GM23338 (cell line): ENCODE measurements at regions not wholly inside any gene's neighbourhood (a gene's known extent, or its start where the extent isn't known, plus 50 kb on each side); places are given as distances from the start of the nearest gene placed in this dataset.

Source experiments
- ATAC-seq: fragments of 200-7000 bp; cut with Tn5 transposase; 3 replicates; pipeline ENCODE4 v1.9.1; 2020
- DNase-seq: peaks from one replicate; pipeline ENCODE4 v3.0.0-alpha.2; 2015; ENCODE audit warnings: low spot score
- H2AFZ ChIP-seq: fragments of 200-600 bp; sonication (generic); 2 replicates; pipeline ENCODE4 v1.8.0; 2016; ENCODE audit warnings: antibody characterized with exemption, mild to moderate bottlenecking, moderate library complexity
- H3F3A ChIP-seq: fragments of 200-600 bp; sonication (generic); replicated peaks from 2 replicates; pipeline ENCODE4 v1.8.0; 2017; ENCODE audit warnings: antibody characterized with exemption, mixed run types, low read depth
- H3K27ac ChIP-seq: fragments of 200-600 bp; sonication (generic); 2 replicates; pipeline ENCODE4 v1.6.1; 2016; ENCODE audit warnings: low read depth
- H3K27me3 ChIP-seq: fragments of 200-600 bp; sonication (generic); 2 replicates; pipeline ENCODE4 v1.8.0; 2016; ENCODE audit warnings: mild to moderate bottlenecking, mixed run types, moderate library complexity; ENCODE audit not compliant: insufficient read depth
- H3K36me3 ChIP-seq: fragments of 200-600 bp; sonication (generic); 2 replicates; pipeline ENCODE4 v1.8.0; 2016; ENCODE audit warnings: mild to moderate bottlenecking; ENCODE audit not compliant: insufficient read depth
- H3K4me1 ChIP-seq: fragments of 200-600 bp; sonication (generic); 2 replicates; pipeline ENCODE4 v1.8.0; 2016; ENCODE audit warnings: mild to moderate bottlenecking, moderate library complexity; ENCODE audit not compliant: insufficient read depth
- H3K4me2 ChIP-seq: fragments of 200-600 bp; sonication (generic); 2 replicates; pipeline ENCODE4 v1.7.1; 2017; ENCODE audit warnings: mixed run types
- H3K4me3 ChIP-seq: fragments of 200-600 bp; sonication (generic); 2 replicates; pipeline ENCODE4 v1.6.1; 2016; ENCODE audit warnings: mixed run types
- H3K79me2 ChIP-seq: fragments of 200-600 bp; sonication (generic); replicated peaks from 2 replicates; pipeline ENCODE4 v1.8.0; 2017; ENCODE audit warnings: mild to moderate bottlenecking; ENCODE audit not compliant: insufficient read depth
- H3K9me2 ChIP-seq: fragments of 200-600 bp; sonication (generic); 2 replicates; pipeline ENCODE4 v1.8.0; 2017; ENCODE audit not compliant: insufficient read depth
- H4K20me1 ChIP-seq: fragments of 200-600 bp; sonication (generic); replicated peaks from 2 replicates; pipeline ENCODE4 v1.8.0; 2017; ENCODE audit warnings: mild to moderate bottlenecking; ENCODE audit not compliant: insufficient read depth
- H3K27ac Mint-ChIP-seq: 2 replicates; pipeline ENCODE4 v1.8.0; 2020; ENCODE audit warnings: inconsistent platforms, mild to moderate bottlenecking, moderate library complexity, mixed read lengths
- H3K27me3 Mint-ChIP-seq: 3 replicates; pipeline ENCODE4 v1.8.0; 2022; ENCODE audit warnings: low read depth, mild to moderate bottlenecking, moderate library complexity, mixed read lengths, inconsistent platforms; ENCODE audit not compliant: insufficient read depth, poor library complexity
- H3K36me3 Mint-ChIP-seq: 3 replicates; pipeline ENCODE4 v1.8.0; 2021; ENCODE audit warnings: low read depth, mild to moderate bottlenecking, inconsistent platforms, moderate library complexity, mixed read lengths
- H3K4me1 Mint-ChIP-seq: 3 replicates; pipeline ENCODE4 v1.8.0; 2020; ENCODE audit warnings: mild to moderate bottlenecking, inconsistent platforms, mixed read lengths
- H3K4me3 Mint-ChIP-seq: 3 replicates; pipeline ENCODE4 v1.8.0; 2021; ENCODE audit warnings: moderate library complexity, mild to moderate bottlenecking, inconsistent platforms, mixed read lengths
- H3K9me3 Mint-ChIP-seq: 3 replicates; pipeline ENCODE4 v1.8.0; 2020; ENCODE audit warnings: moderate library complexity, mild to moderate bottlenecking, inconsistent platforms, mixed read lengths
- NANOG ChIP-seq: IDR thresholded peaks from 2 replicates; pipeline ENCODE4 v1.6.1; 2016; ENCODE audit warnings: antibody characterized with exemption, borderline replicate concordance
- STAT1 ChIP-seq: IDR thresholded peaks from one replicate; pipeline ENCODE4 v1.6.1; 2016; ENCODE audit warnings: antibody characterized with exemption; ENCODE audit not compliant: unreplicated experiment
- TF ChIP-seq, protein P1 (sequence below), 2 experiments: fragments of 200-600 bp in 1 of 2; sonication (generic) in 1 of 2; conservative IDR thresholded peaks; 2 replicates each; pipeline versions ENCODE4 v1.5.1 to v1.6.1; 2016 to 2017; ENCODE audit warnings: antibody characterized with exemption in 2 of 2, low read depth in 2 of 2, mild to moderate bottlenecking in 2 of 2, moderate library complexity in 1 of 2
- TF ChIP-seq, protein P2 (sequence below): fragments of 250-450 bp; sonication (Bioruptor Pico); IDR thresholded peaks from 2 replicates; pipeline ENCODE4 v1.5.0; 2020; ENCODE audit warnings: mild to moderate bottlenecking, moderate library complexity
- TF ChIP-seq, protein P3 (sequence below): IDR thresholded peaks from one replicate; pipeline ENCODE4 v1.6.1; 2018; ENCODE audit warnings: antibody characterized with exemption; ENCODE audit not compliant: unreplicated experiment

DNA sequence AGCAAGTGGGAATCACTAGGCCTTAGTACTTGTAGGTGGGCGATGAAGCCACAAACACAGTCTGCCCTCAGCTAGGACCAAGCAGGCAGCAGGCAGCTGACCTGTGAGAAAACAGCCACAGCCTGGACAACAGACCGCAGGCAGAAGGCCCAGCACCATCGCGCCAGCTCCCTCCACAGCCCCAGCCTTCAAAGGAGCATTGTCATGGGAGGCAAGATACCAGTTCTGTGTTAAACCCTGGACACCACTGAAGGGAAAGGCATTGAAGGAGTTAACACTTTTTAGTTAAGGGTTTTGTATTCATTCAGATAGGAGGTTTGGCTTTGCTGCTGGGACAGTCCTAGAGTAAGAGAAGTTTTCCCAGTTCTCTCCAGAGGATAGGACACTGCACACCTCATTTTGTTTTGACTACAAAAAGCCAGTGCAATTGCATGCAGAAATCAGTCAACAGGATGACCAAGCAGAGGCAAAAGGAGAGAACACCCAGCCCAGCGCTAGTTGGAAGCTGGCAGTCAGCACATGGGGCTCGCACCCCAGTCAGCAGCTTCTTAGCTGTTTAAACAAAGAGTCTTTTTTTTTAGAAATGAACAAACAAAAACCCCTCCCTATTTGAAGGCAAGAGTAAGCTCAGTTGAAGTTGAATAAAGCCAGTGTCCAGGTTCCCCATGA lies 286.1 kb upstream of the TPM1 start:
- Mint-ChIP-seq H3K4me1 (peaks cover 43% of the 10 kb centered on the region), H3K27ac (no peak overlapping the region; the same call in 1 of the 2 replicates), H3K27me3 (no peaks in the 10 kb centered on the region), H3K36me3 (peaks cover 7% of the 10 kb centered on the region), H3K4me3 (no peak overlapping the region), H3K9me3 (no peaks in the 10 kb centered on the region)
- no peak overlapping the region for H3K27ac ChIP-seq
- no peaks in the 10 kb centered on the region for H3K9me2 ChIP-seq
- no peak overlapping the region for H2AFZ ChIP-seq
- no peaks in the 10 kb centered on the region for H3K27me3 ChIP-seq
- H4K20me1 ChIP-seq: no peaks in the 10 kb centered on the region
- TF ChIP-seq, protein P1, sequence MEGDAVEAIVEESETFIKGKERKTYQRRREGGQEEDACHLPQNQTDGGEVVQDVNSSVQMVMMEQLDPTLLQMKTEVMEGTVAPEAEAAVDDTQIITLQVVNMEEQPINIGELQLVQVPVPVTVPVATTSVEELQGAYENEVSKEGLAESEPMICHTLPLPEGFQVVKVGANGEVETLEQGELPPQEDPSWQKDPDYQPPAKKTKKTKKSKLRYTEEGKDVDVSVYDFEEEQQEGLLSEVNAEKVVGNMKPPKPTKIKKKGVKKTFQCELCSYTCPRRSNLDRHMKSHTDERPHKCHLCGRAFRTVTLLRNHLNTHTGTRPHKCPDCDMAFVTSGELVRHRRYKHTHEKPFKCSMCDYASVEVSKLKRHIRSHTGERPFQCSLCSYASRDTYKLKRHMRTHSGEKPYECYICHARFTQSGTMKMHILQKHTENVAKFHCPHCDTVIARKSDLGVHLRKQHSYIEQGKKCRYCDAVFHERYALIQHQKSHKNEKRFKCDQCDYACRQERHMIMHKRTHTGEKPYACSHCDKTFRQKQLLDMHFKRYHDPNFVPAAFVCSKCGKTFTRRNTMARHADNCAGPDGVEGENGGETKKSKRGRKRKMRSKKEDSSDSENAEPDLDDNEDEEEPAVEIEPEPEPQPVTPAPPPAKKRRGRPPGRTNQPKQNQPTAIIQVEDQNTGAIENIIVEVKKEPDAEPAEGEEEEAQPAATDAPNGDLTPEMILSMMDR (conservative IDR thresholded peaks at IDR 0.05; ENCODE audit: low read depth in 2 of 2): no peak
- TF ChIP-seq, protein P2, sequence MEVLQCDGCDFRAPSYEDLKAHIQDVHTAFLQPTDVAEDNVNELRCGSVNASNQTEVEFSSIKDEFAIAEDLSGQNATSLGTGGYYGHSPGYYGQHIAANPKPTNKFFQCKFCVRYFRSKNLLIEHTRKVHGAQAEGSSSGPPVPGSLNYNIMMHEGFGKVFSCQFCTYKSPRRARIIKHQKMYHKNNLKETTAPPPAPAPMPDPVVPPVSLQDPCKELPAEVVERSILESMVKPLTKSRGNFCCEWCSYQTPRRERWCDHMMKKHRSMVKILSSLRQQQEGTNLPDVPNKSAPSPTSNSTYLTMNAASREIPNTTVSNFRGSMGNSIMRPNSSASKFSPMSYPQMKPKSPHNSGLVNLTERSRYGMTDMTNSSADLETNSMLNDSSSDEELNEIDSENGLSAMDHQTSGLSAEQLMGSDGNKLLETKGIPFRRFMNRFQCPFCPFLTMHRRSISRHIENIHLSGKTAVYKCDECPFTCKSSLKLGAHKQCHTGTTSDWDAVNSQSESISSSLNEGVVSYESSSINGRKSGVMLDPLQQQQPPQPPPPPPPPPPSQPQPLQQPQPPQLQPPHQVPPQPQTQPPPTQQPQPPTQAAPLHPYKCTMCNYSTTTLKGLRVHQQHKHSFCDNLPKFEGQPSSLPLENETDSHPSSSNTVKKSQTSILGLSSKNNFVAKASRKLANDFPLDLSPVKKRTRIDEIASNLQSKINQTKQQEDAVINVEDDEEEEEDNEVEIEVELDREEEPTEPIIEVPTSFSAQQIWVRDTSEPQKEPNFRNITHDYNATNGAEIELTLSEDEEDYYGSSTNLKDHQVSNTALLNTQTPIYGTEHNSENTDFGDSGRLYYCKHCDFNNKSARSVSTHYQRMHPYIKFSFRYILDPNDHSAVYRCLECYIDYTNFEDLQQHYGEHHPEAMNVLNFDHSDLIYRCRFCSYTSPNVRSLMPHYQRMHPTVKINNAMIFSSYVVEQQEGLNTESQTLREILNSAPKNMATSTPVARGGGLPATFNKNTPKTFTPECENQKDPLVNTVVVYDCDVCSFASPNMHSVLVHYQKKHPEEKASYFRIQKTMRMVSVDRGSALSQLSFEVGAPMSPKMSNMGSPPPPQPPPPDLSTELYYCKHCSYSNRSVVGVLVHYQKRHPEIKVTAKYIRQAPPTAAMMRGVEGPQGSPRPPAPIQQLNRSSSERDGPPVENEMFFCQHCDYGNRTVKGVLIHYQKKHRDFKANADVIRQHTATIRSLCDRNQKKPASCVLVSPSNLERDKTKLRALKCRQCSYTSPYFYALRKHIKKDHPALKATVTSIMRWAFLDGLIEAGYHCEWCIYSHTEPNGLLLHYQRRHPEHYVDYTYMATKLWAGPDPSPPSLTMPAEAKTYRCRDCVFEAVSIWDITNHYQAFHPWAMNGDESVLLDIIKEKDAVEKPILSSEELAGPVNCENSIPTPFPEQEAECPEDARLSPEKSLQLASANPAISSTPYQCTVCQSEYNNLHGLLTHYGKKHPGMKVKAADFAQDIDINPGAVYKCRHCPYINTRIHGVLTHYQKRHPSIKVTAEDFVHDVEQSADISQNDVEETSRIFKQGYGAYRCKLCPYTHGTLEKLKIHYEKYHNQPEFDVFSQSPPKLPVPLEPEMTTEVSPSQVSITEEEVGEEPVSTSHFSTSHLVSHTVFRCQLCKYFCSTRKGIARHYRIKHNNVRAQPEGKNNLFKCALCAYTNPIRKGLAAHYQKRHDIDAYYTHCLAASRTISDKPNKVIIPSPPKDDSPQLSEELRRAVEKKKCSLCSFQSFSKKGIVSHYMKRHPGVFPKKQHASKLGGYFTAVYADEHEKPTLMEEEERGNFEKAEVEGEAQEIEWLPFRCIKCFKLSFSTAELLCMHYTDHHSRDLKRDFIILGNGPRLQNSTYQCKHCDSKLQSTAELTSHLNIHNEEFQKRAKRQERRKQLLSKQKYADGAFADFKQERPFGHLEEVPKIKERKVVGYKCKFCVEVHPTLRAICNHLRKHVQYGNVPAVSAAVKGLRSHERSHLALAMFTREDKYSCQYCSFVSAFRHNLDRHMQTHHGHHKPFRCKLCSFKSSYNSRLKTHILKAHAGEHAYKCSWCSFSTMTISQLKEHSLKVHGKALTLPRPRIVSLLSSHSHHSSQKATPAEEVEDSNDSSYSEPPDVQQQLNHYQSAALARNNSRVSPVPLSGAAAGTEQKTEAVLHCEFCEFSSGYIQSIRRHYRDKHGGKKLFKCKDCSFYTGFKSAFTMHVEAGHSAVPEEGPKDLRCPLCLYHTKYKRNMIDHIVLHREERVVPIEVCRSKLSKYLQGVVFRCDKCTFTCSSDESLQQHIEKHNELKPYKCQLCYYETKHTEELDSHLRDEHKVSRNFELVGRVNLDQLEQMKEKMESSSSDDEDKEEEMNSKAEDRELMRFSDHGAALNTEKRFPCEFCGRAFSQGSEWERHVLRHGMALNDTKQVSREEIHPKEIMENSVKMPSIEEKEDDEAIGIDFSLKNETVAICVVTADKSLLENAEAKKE (CRISPR knock-in tag): no peak
- TF ChIP-seq, protein P3, sequence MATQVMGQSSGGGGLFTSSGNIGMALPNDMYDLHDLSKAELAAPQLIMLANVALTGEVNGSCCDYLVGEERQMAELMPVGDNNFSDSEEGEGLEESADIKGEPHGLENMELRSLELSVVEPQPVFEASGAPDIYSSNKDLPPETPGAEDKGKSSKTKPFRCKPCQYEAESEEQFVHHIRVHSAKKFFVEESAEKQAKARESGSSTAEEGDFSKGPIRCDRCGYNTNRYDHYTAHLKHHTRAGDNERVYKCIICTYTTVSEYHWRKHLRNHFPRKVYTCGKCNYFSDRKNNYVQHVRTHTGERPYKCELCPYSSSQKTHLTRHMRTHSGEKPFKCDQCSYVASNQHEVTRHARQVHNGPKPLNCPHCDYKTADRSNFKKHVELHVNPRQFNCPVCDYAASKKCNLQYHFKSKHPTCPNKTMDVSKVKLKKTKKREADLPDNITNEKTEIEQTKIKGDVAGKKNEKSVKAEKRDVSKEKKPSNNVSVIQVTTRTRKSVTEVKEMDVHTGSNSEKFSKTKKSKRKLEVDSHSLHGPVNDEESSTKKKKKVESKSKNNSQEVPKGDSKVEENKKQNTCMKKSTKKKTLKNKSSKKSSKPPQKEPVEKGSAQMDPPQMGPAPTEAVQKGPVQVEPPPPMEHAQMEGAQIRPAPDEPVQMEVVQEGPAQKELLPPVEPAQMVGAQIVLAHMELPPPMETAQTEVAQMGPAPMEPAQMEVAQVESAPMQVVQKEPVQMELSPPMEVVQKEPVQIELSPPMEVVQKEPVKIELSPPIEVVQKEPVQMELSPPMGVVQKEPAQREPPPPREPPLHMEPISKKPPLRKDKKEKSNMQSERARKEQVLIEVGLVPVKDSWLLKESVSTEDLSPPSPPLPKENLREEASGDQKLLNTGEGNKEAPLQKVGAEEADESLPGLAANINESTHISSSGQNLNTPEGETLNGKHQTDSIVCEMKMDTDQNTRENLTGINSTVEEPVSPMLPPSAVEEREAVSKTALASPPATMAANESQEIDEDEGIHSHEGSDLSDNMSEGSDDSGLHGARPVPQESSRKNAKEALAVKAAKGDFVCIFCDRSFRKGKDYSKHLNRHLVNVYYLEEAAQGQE: no peak
- TF ChIP-seq STAT1: no peak
- no peak for TF ChIP-seq NANOG
- H3K4me3 ChIP-seq: no peak overlapping the region
- H3F3A ChIP-seq: no peaks in the 10 kb centered on the region; the same call in 1 of the 2 replicates
- ATAC-seq (no peak), DNase-seq (no peak)
- H3K79me2 ChIP-seq: no peaks in the 10 kb centered on the region
- H3K4me2 ChIP-seq: no peak overlapping the region
- H3K4me1 ChIP-seq: peaks cover 21% of the 10 kb centered on the region
- H3K36me3 ChIP-seq: no peaks in the 10 kb centered on the region
